Right lung (tissue), 2 donors: ENCODE measurements at regions not wholly inside any gene's neighbourhood (a gene's known extent, or its start where the extent isn't known, plus 50 kb on each side); places are given as distances from the start of the nearest gene placed in this dataset.

Experiments
- DNase-seq, 2 donors: peaks; one replicate each; pipeline ENCODE4 v3.0.0-alpha.2; 2013

DNA sequence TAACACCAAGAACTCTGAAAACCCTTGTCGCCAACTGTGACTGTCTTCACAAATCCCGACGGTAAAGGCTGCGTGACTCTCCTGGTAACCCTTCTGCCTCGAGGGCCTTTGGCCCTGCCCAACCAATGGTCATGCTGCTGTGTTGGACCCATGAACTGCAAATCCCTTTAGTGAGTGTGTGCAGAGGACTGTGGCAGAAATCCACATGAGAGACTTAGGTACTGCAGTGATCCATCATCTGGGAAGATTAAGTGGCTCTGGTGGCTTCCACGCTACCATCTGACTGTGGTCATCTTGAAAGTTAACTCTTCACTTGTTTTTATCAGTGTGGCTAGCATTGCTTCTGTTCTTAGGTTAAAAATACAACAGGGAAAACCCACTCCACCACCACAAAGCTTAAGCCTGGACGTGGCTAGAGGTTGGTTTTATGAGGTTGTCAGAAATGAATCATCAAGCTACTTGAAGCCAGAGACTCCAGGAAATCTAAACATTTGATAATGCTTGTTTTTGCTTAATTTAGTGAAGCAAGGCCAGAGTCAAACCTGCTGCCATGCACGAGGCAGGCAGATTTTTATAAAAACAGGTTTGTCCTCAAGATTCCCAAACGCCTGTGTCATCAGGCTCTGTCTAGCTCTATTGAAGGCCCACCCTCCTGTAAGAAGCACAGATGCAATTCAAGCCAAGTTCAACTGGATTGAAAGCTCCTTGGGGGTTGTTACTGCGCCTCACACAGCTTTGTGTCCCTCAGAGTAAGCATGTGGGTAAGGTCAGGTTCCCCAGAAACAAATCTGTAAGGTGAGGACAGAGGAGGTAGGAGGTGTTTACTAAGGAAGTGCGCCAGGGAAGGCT lies 52.7 kb upstream of the ERCC6L2 start:
- DNase-seq: no peak

DNA sequence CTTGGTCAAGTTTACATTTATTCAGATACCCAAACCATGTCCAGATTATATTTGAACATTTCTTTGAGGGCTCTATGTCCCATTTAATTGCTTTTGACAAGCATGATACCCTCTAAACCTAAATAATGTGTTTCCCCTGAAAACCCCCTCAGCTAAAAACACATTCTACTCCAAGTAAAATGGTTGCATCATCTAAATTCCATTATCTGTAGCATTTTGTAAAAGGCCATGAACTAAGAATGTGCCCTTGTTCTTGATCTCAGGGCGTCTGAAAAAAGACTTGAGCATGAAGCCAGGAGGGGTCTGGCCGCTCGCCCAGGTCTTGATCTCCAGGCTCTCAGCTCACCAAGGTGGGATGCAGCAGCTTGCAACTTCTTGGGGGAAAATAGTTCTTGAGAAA lies 53.5 kb upstream of the ERCC6L2 start:
- no peak for DNase-seq

DNA sequence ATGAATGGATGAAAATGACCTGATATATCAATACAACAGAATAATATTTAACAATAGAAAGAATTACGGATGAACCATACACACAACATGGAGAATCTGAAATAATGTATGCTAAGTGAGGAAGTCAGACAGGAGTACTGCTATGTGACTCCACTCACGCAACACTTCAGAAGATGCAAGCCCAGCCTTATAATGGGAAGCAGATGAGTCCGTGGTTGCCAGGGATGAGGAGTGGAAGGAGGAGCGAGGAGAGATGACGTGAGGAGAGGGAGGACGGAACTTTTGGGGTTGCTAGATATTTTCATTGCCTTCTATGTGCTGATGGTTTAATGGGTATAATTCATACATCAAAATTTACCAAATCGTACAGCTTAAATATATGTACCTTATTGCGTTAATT lies 55.4 kb upstream of the ERCC6L2 start:
- no peak for DNase-seq

DNA sequence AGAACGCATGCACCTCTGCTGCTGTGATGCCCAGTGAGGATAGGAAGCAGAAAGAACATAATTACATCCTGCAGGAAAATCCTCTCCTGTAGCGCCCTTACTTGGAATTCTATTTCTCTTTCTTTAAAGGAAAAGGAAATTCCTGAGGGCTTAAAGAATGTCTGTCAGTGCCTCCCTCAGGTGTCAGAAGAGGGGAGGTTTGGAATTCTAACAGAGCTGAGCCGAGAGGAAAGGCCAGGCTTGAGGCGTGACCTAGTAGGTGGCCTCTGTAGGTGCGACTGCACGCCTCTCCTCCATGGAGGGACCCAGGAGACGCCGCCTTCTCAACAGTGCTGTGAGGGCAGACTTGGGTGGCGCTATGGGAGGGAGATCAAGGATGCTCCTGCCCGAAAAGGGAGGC lies 55.9 kb upstream of the ERCC6L2 start:
- DNase-seq: no peak

DNA sequence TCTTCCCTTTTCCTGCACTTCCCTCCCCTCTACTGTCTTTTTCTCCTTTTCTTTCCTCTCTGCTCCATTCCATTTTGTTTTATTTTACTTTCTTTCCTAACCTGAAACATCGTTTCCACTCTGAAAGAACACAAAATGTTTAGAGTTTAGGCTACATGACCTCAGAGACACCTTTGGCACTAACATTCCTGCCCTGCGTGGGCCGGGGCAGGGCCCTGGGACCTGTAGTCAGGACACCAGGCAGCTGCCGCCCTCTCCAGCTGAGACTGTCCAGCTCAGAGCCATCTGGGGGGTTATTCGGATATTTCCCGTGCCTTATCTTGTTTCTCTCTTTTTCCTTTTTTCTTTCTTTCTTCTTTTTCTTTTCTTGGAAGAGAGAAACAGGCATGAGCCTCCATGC lies 58.3 kb upstream of the ERCC6L2 start:
- DNase-seq: no peak

DNA sequence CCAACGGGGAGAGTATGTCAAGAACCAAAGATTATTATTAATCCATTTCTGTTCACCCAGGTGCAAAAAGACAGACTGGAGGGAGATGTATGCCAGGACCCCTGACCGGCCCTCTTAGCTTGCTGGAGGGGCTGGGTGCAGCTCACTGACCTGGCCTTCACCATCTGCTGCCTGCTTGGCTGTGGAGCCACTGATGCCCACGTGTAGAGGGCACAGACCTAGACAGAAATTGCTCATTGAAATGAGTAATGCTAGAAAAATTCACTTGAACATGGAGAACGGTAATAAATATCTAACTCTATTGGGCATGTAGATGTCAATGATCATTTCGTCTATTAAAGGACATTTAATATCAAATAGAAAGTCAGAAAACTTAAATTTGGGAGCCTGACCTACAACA lies 58.8 kb upstream of the ERCC6L2 start:
- DNase-seq: no peak

DNA sequence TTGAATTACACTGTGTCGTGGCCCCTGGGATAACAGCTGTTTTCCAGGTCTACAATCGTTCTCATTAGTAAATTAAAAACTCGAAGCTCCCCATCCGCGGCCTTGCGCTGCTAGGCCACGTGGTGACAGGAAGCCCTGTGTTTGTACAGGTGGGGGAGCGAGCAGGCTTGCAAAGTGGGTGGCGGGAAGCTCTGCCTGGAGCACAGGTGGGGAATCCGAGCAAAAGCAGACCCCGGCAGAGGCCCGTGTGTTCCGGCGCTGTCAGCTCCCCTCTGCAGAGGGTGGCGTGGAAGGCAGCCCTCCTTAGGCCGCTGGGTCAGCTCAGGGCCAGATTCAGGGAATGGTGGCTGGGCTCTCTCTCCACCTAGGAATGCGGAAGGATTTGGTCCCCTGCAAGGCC lies 59.5 kb upstream of the ERCC6L2 start:
- no peak for DNase-seq

DNA sequence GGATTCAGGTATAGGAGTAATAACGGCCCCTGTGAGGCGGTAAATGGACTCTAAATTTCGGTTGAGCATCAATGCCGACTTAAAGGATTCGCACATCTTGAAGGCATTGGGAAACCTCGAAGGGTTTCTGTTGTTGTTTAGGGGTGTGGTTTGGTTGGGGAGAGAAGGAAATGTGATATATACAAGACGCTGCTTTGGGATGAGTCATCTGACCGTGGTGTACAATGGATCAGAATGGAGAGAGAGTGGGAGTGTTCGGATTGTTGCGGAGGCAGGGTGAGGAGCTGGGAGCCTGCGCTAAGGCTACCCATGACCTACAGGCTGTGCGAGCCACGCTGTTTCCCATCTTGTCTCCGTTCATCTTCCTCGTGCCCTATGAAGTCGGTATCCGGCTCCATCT lies 60.4 kb upstream of the ERCC6L2 start:
- DNase-seq: no peak

DNA sequence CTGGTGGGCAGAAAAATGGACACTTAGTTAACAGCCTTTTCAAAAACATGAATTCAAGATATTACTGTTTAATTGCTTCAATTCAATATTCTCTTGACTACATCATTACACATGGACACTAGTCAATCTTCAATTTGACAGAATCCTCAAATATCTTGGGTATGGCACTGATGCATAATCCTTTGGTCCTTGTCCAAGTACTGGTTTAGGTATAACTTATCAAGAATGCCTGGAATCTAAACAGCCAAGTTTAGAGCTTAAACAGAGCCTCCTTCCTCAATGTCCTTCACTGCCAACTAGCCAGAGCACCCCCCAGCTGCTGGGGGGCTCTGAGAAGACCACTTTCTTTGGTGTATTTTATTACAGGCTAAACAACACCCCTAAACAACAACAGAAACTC lies 61.6 kb upstream of the ERCC6L2 start:
- DNase-seq: no peak

DNA sequence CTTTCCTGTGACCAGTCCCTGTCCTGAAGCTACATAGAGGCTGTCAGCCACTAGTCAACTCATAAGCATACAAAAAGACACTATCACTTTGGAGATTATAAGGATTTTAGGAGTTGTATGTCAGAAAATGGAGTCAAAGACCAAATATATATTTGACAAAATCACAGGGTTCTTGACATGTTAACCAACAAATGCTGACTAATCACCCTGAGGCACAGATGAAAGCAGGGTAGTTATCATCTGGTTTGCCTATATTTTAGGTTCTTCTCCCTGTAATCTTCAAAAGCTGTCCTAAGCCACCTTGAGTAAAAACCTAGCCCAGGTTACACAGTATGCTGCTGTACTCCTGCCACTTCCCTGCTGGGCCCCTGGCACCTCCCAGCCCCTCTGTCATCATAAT lies 64.7 kb upstream of the ERCC6L2 start:
- DNase-seq: no peak

DNA sequence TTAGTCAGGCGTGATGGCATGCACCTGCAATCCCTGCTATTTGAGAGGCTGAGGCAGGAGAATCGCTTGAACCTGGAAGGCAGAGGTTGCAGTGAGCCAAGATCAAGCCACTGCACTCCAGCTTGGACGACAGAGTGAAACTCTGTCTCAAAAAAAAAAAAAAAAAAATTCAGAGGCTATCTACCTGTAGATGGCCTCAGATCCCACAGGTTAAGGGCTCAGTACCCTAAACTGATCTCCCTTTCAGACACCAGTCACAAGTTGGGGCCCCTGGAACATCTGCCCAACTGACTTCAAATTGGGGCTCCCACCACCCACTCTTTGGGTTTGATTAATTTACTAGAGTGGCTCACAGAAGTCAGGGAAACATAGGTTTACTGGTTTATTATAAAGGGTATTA lies 65.4 kb upstream of the ERCC6L2 start:
- no peak for DNase-seq

DNA sequence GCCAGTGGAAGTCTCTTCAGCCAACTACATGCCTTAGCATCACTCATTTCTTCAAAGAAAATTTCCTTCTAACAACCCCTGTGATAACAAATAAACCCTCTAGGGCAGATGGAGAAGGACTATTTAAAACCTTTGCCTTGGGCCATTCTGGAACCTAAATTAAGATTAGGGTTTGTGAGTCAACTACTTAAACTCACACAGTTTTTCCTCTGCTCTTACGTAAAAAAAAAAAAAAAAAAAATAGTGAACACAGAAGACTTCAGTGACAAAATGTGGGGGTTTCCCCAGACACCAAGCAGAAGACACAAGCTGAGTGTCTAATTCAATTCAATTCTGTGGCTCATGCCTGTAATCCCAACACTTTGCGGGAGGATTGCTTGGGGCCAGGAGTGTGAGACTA lies 65.8 kb upstream of the ERCC6L2 start:
- no peak for DNase-seq

DNA sequence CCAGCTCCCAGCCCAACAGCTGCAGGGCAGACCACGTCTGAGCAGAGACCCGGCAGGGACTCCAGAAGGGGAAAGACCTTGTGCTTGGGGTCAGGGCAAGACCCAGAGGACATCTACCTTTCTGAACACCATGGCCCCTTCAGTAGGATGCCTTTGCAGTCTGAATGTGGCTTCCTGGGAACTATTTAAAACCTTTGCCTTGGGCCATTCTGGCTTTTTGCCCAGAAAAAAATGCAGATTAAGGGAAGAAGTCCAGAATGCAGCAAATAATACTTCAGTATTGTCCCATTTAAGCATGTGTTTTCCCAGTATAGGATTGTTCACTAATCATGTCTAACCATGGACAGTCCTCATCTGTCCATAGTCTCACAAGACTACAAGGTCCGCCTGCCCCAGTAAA lies 67.5 kb upstream of the ERCC6L2 start:
- DNase-seq: peak; percentile 23 to 37

DNA sequence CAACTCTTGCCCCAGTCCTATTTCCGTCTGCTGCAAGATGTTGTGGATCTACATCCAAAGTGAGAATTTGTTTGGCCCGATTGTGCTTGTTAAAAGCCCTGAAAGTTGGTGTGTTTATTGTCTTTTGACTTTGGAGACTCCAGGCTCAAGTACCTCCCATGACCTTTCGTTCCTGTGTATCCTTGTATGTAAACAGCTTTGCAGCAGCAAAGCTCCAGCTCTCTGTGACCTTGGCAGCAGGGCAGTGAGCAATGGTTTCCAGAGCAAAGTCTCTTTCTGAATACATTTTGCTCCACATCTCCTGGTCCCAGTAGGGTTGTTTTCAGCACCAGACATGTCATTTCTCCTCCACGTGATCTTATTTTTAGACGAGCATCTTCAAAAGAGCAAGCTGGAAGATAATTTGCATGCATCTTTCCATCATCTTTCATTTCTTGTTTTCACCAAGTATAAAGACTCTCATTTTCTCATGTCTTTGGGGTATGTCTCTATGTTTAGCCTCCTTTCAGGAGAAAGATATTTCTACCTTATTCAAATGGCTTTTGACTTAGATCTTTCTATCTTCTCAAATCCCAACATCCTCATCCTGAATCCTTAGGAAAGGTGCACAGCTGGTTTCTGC lies 68.1 kb upstream of the ERCC6L2 start:
- no peak for DNase-seq

DNA sequence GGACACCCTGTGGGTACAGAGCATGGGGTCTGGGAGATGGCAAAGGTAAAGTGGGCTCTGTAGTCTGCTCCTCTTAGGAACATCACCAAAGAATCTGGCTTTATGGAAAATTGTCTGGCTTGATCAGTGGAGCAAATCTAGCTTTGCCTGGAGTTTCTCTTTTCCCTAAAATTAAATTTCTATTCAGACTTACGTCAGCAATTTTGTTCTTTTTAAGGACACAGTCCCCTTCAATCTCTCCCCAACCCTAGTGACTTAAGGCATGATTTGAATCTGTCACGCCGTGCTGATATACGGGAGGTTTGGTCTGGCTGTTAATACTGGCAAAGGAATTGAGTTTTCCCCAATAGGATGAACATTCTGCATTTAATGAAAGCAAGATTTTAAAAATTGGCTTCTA lies 72.3 kb upstream of the ERCC6L2 start:
- DNase-seq: no peak

DNA sequence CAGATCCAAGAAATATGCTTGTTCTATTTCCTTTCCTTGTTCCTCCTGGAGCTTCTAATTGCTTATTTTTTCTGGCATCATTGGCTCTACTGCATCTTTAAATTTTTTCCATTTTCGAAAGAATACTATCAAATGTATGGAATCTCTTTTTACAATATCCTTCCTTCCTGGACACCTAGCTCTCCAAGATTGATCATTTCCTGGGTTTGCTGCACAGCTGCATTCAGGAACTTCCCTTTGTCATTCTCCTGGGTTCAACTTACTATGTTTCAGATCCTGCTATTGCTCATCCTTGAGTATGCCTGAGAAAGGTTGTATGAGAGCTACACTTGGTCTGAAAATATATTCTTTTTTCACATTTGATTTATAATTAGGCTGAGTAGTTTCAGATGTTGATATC lies 73.7 kb upstream of the ERCC6L2 start:
- no peak for DNase-seq

DNA sequence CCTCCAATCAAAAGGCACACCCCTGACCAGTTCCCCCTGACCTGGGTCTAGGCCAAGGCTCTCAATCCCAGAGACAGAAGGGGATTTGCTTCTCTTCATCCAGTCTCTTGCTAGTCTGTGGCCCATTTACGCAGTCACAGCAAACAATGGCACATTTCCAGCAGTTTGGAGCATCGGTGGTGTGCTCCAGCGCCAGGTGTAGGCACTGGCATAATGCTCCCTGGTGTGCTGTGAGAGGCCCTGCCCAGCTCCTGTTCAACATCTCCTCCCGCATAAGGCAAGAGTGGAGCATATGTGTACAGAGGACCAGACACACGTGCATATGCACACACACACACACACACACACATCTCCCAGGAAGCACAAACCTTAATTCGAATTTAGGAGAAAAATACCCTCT lies 79.5 kb upstream of the ERCC6L2 start:
- no peak for DNase-seq

DNA sequence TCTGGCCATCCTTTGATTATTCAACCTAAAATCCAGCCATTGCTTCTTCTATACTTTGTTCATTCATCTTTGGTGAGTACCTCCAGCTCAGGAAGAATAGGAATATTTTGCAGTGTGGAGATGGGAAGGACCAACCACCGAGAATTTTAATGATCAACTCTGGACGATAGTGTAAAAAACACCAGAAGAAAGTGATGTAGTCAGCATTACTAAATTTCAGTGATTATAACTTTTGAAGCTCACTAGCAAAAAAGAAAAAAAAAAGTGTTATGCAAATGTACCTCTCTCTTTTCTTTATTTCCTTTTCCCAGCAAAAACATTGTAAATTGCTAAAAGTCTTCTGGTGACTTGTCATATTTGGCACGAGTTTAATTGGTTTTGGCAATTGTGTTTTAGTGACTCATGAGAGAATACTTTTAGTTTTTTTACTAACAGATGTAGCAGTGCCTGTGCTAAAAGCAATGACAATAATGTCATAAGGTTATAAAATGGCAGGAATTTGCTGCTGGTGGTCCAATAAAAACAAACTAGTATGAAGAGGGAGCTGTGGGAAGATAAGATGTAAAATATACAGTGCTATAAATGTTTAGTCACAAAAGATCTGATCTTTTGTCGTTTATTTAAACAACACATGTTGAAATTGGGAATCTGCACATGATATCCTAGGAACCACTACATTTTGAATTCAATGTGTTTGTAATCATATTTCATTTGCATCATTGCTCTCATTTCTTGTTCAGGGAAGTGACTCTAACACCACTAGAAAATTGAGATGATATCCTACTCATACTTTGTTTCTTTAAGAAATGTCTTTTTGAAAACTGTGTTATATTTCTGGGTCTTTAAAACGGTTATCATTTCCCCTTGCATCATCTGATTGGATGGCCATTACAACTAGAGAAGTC lies 81.3 kb upstream of the ERCC6L2 start:
- DNase-seq: no peak

DNA sequence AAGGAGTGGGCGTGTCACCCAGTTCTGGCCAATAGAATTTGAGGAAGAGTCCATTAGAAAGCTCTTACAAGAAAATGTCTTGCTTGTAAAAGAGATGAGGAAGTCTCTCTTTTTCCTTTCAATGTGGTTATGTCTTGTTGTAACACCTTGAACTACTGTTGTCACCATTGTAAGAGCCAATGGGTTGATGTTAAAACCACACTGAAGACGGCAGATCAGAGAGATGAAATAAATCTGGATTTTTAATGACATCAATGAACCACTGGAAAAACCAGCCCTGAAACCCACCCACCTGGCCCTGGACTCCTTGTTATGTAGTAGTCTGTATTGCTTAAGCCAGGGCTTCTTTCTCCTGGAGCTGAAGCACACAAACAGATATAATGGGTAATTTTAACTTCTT lies 83.8 kb upstream of the ERCC6L2 start:
- DNase-seq: no peak

DNA sequence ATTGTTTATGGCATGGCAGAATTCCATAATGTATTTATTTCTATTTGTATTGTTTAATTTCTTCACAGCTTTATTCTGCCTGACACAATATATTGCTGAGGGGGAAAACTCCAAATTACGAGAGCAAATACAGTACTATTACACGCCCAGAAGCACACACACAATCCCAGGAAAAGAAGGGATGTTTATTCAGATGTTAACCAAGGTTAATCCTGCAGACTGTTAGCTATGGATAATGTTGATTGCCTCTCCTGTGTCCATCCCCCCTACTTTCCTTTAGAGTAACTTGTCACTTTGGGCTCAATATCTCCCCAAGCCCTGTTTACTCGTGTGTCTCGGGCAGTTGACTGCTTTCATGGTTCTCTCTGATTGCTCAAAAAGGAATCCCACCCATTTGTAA lies 84.2 kb upstream of the ERCC6L2 start:
- DNase-seq: no peak

DNA sequence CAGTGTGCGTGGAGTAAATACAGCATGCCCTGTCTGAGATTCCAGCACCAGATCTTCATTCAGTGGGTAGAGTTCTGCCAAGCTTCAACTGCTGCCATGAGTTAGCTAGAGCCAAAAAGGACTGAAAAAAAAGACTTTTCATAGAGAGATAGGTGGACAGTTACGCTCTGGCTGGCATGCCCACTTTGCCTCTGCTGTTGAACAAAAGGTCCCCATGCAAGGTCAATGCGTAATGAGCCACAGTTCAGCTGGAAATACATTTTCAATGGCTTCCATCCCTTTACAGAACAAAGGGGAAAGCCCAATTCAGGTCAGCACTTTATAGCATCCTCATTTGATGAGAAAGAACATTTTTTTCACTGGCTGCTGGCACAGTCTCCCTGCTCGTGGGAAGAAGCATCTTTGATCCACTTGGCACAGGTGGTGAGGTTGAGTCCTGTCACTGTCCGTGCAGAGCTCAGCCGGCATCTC lies 86.9 kb upstream of the ERCC6L2 start:
- no peak for DNase-seq

DNA sequence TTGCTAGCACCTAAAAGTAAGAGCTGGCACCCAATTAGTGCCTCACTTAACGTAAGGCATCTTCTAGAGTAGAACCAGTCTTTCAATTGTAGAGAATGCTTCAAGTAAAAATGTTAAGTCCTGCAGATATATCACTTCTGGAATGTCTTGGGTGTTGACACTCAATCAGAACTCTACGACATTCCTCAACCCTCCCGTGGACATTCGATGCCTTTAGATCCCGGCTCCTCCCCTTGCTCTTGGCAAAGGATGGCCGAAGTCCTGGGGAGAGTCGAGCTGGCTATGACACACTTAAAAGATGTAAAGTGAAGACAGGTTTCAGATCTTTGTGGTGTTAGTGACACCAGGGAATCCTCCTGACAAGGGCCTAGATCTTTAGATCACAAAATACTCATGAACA lies 87.5 kb upstream of the ERCC6L2 start:
- no peak for DNase-seq

DNA sequence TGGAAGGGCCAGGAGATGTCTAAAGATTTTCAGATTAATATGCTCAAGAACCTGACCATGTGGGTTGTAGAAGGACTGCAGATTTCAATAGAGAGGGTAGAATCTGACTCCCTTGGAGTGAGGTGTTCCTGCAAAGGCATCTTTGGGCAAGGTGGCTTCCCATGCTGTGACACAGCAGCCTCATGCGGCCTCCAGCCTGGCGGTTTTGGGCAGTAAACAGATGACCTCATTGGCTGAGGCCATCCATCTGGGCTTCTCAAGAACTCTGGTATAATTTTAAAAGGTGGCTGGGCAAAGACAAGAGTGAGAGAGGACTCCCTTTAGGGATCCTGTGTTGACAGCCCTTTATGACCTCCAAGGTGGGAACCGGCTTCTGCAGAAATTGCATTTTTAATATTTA lies 90.3 kb upstream of the ERCC6L2 start:
- DNase-seq: no peak
